Gastroesophageal sphincter (tissue), 3 donors: ENCODE measurements at regions not wholly inside any gene's neighbourhood (a gene's known extent, or its start where the extent isn't known, plus 50 kb on each side); places are given as distances from the start of the nearest gene placed in this dataset.

Experiments used
- CTCF ChIP-seq, 4 experiments: fragments of 200-600 bp in 2 of 4; fragments of 450-650 bp in 2 of 4; sonication (generic) in 1 of 4; IDR thresholded peaks; one replicate each; pipeline ENCODE4 v1.5.1; 2017 to 2019; ENCODE audit warnings: antibody characterized with exemption in 4 of 4, mild to moderate bottlenecking in 2 of 4, moderate library complexity in 2 of 4
- POLR2A ChIP-seq, 2 donors: fragments of 450-650 bp; IDR thresholded peaks; one replicate each; pipeline ENCODE4 v1.6.1; 2017; ENCODE audit warnings: antibody characterized with exemption in 2 of 2, mild to moderate bottlenecking in 2 of 2, moderate library complexity in 1 of 2
- POLR2AphosphoS5 ChIP-seq: sonication (generic); formaldehyde crosslinking; IDR thresholded peaks from one replicate; pipeline ENCODE4 v1.6.1; 2017; ENCODE audit warnings: antibody characterized with exemption

GRCh38 chr2:11997142-11997541 lies 250.7 kb downstream of the LPIN1 start:
- TF ChIP-seq CTCF (IDR thresholded peaks at IDR 0.05) (no peak), POLR2AphosphoS5 (no peak), POLR2A (IDR thresholded peaks at IDR 0.05) (no peak)
